ENCODE measurements at regions not wholly inside any gene's neighbourhood (a gene's known extent, or its start where the extent isn't known, plus 50 kb on each side); places are given as distances from the start of the nearest gene placed in this dataset.

DNA sequence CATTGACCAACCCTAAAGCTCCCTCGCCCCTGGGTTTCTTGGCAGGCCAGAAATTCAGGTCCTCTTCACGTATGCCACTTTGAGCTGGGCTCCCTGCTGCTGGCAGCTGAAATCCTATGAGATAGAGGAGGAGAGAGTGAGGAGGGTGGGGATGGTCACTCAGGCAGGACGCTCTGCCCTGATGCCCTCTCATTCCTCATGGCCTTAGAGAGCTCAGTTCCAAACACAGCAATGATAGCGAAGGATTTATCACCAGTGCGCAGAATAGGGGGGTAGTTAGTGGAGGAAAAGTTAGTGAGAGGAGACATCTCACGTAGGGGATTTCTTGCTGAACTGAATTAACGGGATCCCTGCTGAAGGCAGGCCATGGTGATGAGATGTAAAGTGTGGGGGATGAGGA is 84.2 kb upstream of the PMEPA1 start:
- Mint-ChIP-seq H3K27ac (ENCODE audit: unreplicated experiment) (no peak overlapping the region), H3K27me3 (ENCODE audit: insufficient read depth, unreplicated experiment) (peaks cover 1% of the 10 kb centered on the region), H3K9me3 (ENCODE audit: unreplicated experiment) (peaks cover 10% of the 10 kb centered on the region), H3K36me3 (ENCODE audit: insufficient read depth, unreplicated experiment) (no peaks in the 10 kb centered on the region), H3K4me1 (ENCODE audit: low read depth, unreplicated experiment) (peaks cover 5% of the 10 kb centered on the region), H3K4me3 (ENCODE audit: unreplicated experiment) (no peak overlapping the region)
- intact Hi-C loops (cut with micrococcal nuclease; ENCODE audit: unreplicated experiment) = no loop called here
- Histone ChIP-seq H3K27me3 (replicated peaks; ENCODE audit: control insufficient read depth, insufficient read depth, low read length) (no peaks in the 10 kb centered on the region), H3K4me1 (peaks cover 10% of the 10 kb centered on the region), H3K9me3 (no peaks in the 10 kb centered on the region), H3K4me3 (ENCODE audit: low read depth, low read length) (no peak overlapping the region), H3K36me3 (ENCODE audit: control insufficient read depth, insufficient read depth, low read length) (no peaks in the 10 kb centered on the region)
- no peak for DNase-seq
- POLR2A ChIA-PET = no interaction called here
- no TSS peak for BruUV-seq (replicated peaks)
- CTCF ChIA-PET = interaction anchor here (1.0 kb wide), 1 partner anchor 171 kb away, joined by 3 read pairs; no protein-coding TSS in a partner anchor
- TF ChIP-seq, protein P1, sequence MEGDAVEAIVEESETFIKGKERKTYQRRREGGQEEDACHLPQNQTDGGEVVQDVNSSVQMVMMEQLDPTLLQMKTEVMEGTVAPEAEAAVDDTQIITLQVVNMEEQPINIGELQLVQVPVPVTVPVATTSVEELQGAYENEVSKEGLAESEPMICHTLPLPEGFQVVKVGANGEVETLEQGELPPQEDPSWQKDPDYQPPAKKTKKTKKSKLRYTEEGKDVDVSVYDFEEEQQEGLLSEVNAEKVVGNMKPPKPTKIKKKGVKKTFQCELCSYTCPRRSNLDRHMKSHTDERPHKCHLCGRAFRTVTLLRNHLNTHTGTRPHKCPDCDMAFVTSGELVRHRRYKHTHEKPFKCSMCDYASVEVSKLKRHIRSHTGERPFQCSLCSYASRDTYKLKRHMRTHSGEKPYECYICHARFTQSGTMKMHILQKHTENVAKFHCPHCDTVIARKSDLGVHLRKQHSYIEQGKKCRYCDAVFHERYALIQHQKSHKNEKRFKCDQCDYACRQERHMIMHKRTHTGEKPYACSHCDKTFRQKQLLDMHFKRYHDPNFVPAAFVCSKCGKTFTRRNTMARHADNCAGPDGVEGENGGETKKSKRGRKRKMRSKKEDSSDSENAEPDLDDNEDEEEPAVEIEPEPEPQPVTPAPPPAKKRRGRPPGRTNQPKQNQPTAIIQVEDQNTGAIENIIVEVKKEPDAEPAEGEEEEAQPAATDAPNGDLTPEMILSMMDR (IDR thresholded peaks at IDR 0.05; ENCODE audit: insufficient read depth in 1 of 2, low read depth in 1 of 2, low read length in 1 of 2, severe bottlenecking in 1 of 2, unreplicated experiment in 1 of 2) = no peak

DNA sequence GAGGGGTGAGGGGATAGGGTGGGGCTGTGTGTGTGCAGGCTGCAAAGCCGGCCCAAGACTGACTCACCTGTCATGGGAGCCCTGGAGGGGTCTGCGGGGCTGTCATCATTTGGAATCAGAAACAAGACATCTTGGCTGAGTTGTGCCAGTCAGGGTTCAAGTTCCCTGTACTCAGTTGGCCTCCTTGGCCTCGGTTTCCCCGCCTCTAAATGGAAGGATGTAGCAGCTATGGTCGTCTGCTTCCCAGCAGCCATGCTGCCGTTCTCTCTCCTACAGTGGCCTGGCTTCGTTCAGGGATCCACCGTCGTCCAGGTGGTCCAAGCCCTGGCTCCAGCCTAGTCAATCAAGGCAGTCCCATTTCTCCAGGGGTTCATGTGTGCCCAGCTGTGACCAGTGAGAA is 83.6 kb upstream of the PMEPA1 start:
- peaks cover 11% of the 10 kb centered on the region for H3K4me1 Mint-ChIP-seq (ENCODE audit: low read depth, unreplicated experiment)
- H3K36me3 Mint-ChIP-seq (ENCODE audit: insufficient read depth, unreplicated experiment) = no peaks in the 10 kb centered on the region
- Histone ChIP-seq H3K27me3 (replicated peaks; ENCODE audit: control insufficient read depth, insufficient read depth, low read length) (no peaks in the 10 kb centered on the region), H3K4me3 (ENCODE audit: low read depth, low read length) (no peak overlapping the region), H3K4me1 (peaks cover 13% of the 10 kb centered on the region), H3K9me3 (no peaks in the 10 kb centered on the region), H3K36me3 (ENCODE audit: control insufficient read depth, insufficient read depth, low read length) (no peaks in the 10 kb centered on the region)
- H3K27me3 Mint-ChIP-seq (ENCODE audit: insufficient read depth, unreplicated experiment) = no peaks in the 10 kb centered on the region
- no TSS peak for BruUV-seq (replicated peaks)
- DNase-seq = peak in 1 of 2 experiments; percentile 33
- H3K27ac Mint-ChIP-seq (ENCODE audit: unreplicated experiment) = no peak overlapping the region
- CTCF ChIA-PET = interaction anchor here (1.0 kb wide), 1 partner anchor 171 kb away, joined by 3 read pairs; no protein-coding TSS in a partner anchor
- POLR2A ChIA-PET = no interaction called here
- H3K4me3 Mint-ChIP-seq (ENCODE audit: unreplicated experiment) = no peak overlapping the region
- intact Hi-C loops (cut with micrococcal nuclease; ENCODE audit: unreplicated experiment) = no loop called here
- H3K9me3 Mint-ChIP-seq (ENCODE audit: unreplicated experiment) = peaks cover 10% of the 10 kb centered on the region
- TF ChIP-seq, protein P1 (IDR thresholded peaks at IDR 0.05; ENCODE audit: insufficient read depth in 1 of 2, low read depth in 1 of 2, low read length in 1 of 2, severe bottlenecking in 1 of 2, unreplicated experiment in 1 of 2) = no peak

DNA sequence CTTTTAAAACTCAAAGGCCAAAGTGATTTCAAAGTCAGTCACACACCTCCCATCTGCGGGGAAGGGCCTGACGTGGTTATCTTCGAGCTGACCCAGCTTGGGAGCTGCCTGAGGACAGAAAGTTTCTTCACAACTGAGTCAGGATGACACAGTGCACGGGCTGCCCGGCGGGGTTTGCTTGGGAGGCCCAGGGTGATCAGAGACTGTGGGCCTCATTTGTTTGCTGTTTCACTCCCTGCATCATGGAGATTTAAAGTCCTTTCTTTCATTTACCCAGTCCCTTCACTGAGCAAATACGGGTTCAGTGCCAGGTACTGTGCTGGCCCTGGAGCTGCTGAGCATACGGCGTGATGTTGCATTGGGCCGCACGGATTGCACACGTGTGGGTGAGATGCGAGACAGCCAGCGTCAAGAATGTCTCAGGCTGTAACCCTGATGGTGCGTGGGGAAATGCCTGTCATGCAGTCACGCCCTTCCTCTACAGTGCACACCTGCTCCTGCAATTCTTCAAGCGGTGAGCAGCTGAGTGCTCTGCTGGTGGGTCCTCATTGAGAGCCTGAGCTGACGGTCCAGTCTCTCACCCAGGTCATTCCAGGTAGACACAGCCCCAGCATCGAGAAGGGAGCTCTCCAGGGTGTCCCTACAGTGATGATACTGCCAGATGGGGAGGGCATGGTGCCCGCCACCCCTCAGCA is 82.7 kb upstream of the PMEPA1 start:
- H3K4me3 Mint-ChIP-seq (ENCODE audit: unreplicated experiment) = no peak overlapping the region
- peaks cover 10% of the 10 kb centered on the region for H3K9me3 Mint-ChIP-seq (ENCODE audit: unreplicated experiment)
- H3K4me1 ChIP-seq = peaks cover 15% of the 10 kb centered on the region
- no peak overlapping the region for H3K4me3 ChIP-seq (ENCODE audit: low read depth, low read length)
- H3K27ac Mint-ChIP-seq (ENCODE audit: unreplicated experiment) = no peak overlapping the region
- no TSS peak for BruUV-seq (replicated peaks)
- H3K36me3 Mint-ChIP-seq (ENCODE audit: insufficient read depth, unreplicated experiment) = no peaks in the 10 kb centered on the region
- H3K36me3 ChIP-seq (ENCODE audit: control insufficient read depth, insufficient read depth, low read length) = no peaks in the 10 kb centered on the region
- intact Hi-C loops (cut with micrococcal nuclease; ENCODE audit: unreplicated experiment) = no loop called here
- no peaks in the 10 kb centered on the region for H3K9me3 ChIP-seq
- ChIA-PET CTCF (no interaction called here), POLR2A (no interaction called here)
- H3K27me3 Mint-ChIP-seq (ENCODE audit: insufficient read depth, unreplicated experiment) = no peaks in the 10 kb centered on the region
- peaks cover 11% of the 10 kb centered on the region for H3K4me1 Mint-ChIP-seq (ENCODE audit: low read depth, unreplicated experiment)
- DNase-seq = peak in 1 of 2 experiments; percentile 53
- no peaks in the 10 kb centered on the region for H3K27me3 ChIP-seq (replicated peaks; ENCODE audit: control insufficient read depth, insufficient read depth, low read length)
- TF ChIP-seq, protein P1 (IDR thresholded peaks at IDR 0.05; ENCODE audit: insufficient read depth in 1 of 2, low read depth in 1 of 2, low read length in 1 of 2, severe bottlenecking in 1 of 2, unreplicated experiment in 1 of 2) = no peak
